Keratinocyte (primary cell): ENCODE measurements at regions not wholly inside any gene's neighbourhood (a gene's known extent, or its start where the extent isn't known, plus 50 kb on each side); places are given as distances from the start of the nearest gene placed in this dataset.

Experiments
- CTCF ChIP-seq, 3 experiments: IDR thresholded peaks in 1 of 3; conservative IDR thresholded peaks in 1 of 3; optimal IDR thresholded peaks in 1 of 3; 2 replicates in 2 of 3; 3 replicates in 1 of 3; pipeline versions ENCODE3 to v1.5.1; 2011; ENCODE audit warnings: low read length in 3 of 3, mild to moderate bottlenecking in 3 of 3, moderate library complexity in 2 of 3, control low read depth in 1 of 3, inconsistent platforms in 1 of 3; ENCODE audit not compliant: insufficient read depth in 2 of 3; ENCODE audit errors: extremely low read depth in 1 of 3
- EZH2 ChIP-seq: IDR thresholded peaks from one replicate; pipeline ENCODE4 v1.6.1; 2012; ENCODE audit warnings: inconsistent platforms, mild to moderate bottlenecking, low read length, moderate library complexity

DNA sequence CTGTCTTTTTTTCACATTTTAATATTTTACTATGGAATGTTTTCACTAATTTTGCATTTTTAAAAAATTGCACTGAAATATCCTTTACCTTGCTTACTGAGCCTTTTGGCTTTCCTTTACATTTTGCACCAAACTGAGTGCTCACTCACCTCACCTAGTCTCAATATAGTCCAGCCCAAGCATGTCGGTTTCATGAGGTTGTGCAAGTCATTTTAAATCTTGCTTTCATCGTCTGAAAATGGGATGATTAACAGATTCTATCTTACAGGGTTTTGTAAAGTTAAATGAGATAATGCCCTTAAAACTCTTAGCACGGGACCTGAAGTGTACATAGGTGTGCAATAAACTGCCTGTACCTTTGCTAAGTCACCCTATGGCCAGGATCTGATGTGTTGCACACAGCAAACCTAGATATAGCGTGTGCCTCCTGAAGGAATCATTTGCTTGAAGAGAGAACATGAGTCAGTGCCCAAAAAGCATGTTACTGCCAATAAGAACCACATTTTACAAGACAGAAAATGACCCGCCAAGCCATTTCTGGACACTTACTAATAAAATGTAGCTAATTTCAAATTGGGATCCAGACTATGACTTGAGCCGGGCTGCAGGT is 199.8 kb downstream of the JCAD start:
- TF ChIP-seq CTCF (optimal IDR thresholded peaks at IDR 0.05 in 1 of 3, IDR thresholded peaks at IDR 0.05 in 1 of 3, conservative IDR thresholded peaks at IDR 0.05 in 1 of 3; ENCODE audit: extremely low read depth in 1 of 3, insufficient read depth in 2 of 3, low read length in 3 of 3) (no peak), EZH2 (no peak)
